ENCODE measurements at regions not wholly inside any gene's neighbourhood (a gene's known extent, or its start where the extent isn't known, plus 50 kb on each side); places are given as distances from the start of the nearest gene placed in this dataset.

- TF ChIP-seq ZNF121 (CRISPR knock-in tag; IDR thresholded peaks at IDR 0.05) (no peak), AR (CRISPR knock-in tag; IDR thresholded peaks at IDR 0.05) (no peak), MXD4 (CRISPR knock-in tag; IDR thresholded peaks at IDR 0.05; ENCODE audit: borderline replicate concordance) (no peak), ZNF423 (CRISPR knock-in tag; IDR thresholded peaks at IDR 0.05) (no peak), NR2C2 (CRISPR knock-in tag; IDR thresholded peaks at IDR 0.05) (no peak), RORB (CRISPR knock-in tag; IDR thresholded peaks at IDR 0.05) (no peak), HMGXB4 (CRISPR knock-in tag; IDR thresholded peaks at IDR 0.05) (no peak)
- TF ChIP-seq, protein P1, sequence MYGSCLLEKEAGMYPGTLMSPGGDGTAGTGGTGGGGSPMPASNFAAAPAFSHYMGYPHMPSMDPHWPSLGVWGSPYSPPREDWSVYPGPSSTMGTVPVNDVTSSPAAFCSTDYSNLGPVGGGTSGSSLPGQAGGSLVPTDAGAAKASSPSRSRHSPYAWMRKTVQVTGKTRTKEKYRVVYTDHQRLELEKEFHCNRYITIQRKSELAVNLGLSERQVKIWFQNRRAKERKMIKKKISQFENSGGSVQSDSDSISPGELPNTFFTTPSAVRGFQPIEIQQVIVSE (CRISPR knock-in tag; IDR thresholded peaks at IDR 0.05; ENCODE audit: borderline replicate concordance) = no peak
Observed at GRCh38 chr18:22109535-22109934, 59.9 kb upstream of the GATA6 start (continued).

GRCh38 chr18:22110461-22110924 is 58.9 kb upstream of the GATA6 start:
- H3K27me3 Mint-ChIP-seq (ENCODE audit: low read depth) = peaks cover 6% of the 10 kb centered on the region
- no peak overlapping the region for H3K27ac Mint-ChIP-seq
- no peaks in the 10 kb centered on the region for H3K9me3 Mint-ChIP-seq
- H3K4me1 Mint-ChIP-seq = peaks cover 15% of the 10 kb centered on the region
- POLR2A ChIA-PET = no interaction called here
- CTCF ChIA-PET = interaction anchor here (0.6 kb wide), 1 partner anchor 834 kb away, joined by 3 read pairs; no protein-coding TSS in a partner anchor
- no peak overlapping the region for H3K4me3 Mint-ChIP-seq
- no peaks in the 10 kb centered on the region for H3K36me3 Mint-ChIP-seq
- peak; percentile 72 for ATAC-seq
- peak; percentile 25 for DNase-seq (ENCODE audit: low spot score)
- no peak for TF ChIP-seq FOXJ3 (CRISPR knock-in tag; IDR thresholded peaks at IDR 0.05; ENCODE audit: borderline replicate concordance)
- TF ChIP-seq, protein P2, sequence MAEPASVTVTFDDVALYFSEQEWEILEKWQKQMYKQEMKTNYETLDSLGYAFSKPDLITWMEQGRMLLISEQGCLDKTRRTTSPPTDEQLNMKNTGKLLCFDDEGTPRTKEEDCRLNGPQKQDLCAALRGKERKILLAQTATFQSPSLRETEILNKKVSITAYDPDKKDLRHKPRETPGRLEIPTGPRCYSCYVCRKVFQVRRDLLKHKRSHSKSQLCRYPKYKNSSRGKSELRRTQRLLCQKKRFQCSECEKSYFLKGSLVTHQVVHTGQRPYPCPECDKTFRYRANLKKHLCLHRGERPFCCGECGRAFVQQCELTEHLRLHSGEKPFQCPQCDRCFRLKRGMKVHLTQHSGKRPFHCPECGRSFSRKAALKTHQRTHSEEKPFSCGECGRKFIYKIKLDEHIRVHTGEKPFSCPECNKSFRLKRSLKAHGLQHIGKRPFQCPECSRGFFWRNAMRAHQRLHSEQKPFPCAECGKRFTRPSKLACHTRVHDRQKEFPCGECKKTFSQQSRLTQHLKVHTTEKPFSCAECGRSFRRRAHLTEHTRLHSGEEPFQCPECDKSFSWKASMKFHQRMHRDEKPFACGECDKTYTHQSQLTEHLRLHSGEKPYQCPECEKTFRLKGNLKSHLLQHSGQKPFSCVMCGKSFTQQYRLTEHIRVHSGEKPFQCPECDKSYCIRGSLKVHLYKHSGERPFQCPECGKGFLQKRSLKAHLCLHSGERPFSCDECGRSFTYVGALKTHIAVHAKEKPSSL (CRISPR knock-in tag; conservative IDR thresholded peaks at IDR 0.05) = no peak
- no peak for TF ChIP-seq SMAD3 (CRISPR knock-in tag; IDR thresholded peaks at IDR 0.05; ENCODE audit: borderline replicate concordance)
- TF ChIP-seq NFE2L1 (CRISPR knock-in tag; IDR thresholded peaks at IDR 0.05) = no peak
- no peak for TF ChIP-seq GTF2I (CRISPR knock-in tag; conservative IDR thresholded peaks at IDR 0.05)
- no peak for TF ChIP-seq NFATC4 (CRISPR knock-in tag; IDR thresholded peaks at IDR 0.05)
- TF ChIP-seq SMAD4 (CRISPR knock-in tag; IDR thresholded peaks at IDR 0.05) = no peak
- no peak for TF ChIP-seq JUN (CRISPR knock-in tag; IDR thresholded peaks at IDR 0.05)
- TF ChIP-seq OVOL2 (CRISPR knock-in tag; IDR thresholded peaks at IDR 0.05; ENCODE audit: borderline replicate concordance) = no peak
- TF ChIP-seq, protein P3, sequence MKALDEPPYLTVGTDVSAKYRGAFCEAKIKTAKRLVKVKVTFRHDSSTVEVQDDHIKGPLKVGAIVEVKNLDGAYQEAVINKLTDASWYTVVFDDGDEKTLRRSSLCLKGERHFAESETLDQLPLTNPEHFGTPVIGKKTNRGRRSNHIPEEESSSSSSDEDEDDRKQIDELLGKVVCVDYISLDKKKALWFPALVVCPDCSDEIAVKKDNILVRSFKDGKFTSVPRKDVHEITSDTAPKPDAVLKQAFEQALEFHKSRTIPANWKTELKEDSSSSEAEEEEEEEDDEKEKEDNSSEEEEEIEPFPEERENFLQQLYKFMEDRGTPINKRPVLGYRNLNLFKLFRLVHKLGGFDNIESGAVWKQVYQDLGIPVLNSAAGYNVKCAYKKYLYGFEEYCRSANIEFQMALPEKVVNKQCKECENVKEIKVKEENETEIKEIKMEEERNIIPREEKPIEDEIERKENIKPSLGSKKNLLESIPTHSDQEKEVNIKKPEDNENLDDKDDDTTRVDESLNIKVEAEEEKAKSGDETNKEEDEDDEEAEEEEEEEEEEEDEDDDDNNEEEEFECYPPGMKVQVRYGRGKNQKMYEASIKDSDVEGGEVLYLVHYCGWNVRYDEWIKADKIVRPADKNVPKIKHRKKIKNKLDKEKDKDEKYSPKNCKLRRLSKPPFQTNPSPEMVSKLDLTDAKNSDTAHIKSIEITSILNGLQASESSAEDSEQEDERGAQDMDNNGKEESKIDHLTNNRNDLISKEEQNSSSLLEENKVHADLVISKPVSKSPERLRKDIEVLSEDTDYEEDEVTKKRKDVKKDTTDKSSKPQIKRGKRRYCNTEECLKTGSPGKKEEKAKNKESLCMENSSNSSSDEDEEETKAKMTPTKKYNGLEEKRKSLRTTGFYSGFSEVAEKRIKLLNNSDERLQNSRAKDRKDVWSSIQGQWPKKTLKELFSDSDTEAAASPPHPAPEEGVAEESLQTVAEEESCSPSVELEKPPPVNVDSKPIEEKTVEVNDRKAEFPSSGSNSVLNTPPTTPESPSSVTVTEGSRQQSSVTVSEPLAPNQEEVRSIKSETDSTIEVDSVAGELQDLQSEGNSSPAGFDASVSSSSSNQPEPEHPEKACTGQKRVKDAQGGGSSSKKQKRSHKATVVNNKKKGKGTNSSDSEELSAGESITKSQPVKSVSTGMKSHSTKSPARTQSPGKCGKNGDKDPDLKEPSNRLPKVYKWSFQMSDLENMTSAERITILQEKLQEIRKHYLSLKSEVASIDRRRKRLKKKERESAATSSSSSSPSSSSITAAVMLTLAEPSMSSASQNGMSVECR (CRISPR knock-in tag; IDR thresholded peaks at IDR 0.05; ENCODE audit: borderline replicate concordance) = no peak
- no peak for TF ChIP-seq CREB1 (CRISPR knock-in tag; IDR thresholded peaks at IDR 0.05)
